DMS 273 treated with DMSO at 0.1 percent for 48 hours (cell line): ENCODE measurements at regions not wholly inside any gene's neighbourhood (a gene's known extent, or its start where the extent isn't known, plus 50 kb on each side); places are given as distances from the start of the nearest gene placed in this dataset.

ENCODE experiments used
- DNase-seq: peaks from one replicate; lab custom pipeline; 2025; lab: John Stamatoyannopoulos, UW

DNA sequence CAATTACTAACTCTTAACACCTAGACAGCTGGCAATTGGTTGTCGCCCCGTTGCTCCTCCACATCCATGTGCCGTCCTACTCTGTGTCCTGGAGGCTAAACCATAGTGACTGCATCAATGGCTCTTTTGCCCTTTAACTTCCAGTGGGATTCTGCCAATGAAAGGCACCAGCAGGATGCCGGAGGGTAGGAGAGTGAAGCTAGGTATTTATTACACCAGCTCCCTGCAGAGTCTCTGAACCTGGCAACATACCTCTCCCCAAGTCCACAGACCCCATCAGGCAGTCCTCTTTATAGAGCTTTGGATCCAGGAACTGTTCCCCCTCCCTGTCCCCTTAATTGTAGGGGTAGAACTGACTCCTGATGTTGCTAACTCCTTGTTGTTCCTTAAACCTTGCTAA, 426.8 kb downstream of the HNRNPD start:
- no peak for DNase-seq

DNA sequence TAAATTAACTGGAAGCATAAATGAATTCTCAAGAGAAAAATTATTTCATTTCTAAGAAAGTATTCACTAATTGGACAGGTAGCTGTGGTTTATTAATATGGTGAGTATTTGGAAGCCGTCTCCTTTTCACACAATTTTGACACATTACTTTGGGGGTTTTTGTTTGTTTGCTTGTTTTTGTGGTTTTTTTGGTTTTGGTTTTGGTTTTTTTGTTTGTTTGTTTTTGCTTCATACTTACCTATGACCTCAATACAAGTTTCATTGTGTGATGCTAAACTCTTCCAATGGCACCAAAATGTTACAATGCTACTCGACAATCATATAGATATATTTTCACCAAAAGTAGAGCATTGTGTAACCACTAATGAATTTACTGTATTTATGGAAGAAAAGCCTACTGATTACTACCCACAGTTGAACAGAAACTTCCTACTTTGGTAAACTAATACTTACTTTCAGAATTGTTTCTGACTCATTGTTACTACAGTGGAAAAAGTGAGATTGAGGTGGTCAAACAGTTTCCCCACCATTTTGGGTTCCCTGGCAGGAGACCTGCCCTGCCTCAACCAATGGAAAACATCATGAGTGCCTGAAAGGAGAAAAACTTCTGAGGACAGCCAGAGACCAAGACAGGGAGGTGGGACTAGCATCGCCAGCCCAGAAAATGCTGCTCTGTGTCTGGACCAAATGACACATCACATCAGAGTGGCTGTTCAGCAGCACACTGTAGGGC, 443.1 kb downstream of the HNRNPD start:
- no peak for DNase-seq

DNA sequence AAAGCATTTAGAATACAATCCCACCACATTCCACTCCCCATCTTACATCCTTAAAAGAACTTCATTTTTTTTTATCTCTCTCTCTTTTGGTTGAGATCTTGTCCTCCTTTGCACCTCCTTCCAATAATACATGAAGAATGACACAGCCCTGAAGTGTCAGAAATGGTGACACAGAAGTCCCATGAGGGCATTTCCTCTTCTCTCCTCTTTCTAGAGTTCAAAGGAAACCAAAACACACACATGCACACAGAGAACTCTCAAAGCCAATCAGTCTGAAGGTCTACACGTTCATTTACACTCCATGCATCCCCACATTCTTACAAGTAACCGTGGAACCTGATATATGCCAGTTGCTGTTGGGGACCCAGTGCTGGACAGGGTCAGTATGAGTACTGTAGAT, 450.7 kb downstream of the HNRNPD start:
- no peak for DNase-seq

DNA sequence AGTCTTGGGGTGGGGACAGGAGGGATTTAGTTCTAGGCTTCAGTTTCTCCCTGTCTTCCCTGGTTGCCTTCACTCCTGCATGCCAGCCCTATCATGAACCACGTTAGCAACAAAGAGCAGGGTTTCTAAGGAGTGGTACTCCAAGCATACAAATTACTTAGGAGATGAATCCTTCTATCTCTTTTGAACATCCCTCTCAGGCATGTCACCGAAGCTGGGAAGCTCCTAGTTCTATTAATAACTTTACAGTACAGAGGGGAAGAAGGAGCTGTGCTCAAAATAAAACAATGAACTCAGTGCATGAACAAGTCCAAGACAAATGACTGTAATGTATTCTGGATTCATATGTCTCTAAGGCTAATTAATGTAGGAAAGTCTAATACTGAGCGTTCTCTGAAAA, 450.6 kb upstream of the RASGEF1B start:
- no peak for DNase-seq

DNA sequence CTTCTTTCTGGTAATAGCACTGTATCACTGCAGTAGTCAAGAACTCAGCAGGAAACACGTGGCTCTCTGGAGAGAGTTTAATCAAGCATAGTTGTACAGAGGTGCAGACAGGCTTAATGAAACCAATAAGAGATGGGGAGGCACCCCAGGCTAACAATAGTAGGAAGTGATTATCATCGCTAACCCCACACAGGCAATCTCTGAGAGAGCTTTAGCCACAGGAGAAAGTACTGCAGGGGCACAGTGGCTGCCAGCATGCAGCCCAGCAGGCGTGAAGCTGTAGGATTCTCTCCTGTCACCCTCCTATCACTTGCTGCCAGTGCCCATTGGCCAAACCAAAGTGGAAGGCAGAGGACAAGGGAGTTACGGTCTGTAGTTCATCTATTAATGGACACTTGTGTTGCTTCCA, 450.0 kb upstream of the RASGEF1B start:
- DNase-seq: no peak

DNA sequence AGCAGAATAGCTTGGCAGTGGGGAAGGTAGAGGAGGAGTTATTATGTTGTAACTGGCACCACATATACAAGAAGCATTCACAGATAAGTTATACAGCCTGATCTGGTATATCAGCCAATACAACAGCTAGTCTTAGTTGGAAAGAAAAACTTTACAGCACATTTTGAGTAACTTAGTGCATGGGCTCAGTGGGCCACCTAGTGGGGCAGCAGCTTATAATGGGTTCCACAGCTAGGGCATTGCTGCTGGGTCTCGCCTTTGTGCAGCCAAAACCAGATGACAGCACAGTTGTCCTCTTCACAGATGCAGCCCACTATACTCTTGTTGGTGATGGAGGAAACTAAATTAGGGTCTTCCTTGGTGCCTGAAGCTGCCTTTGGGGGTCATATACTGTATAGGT, 448.1 kb upstream of the RASGEF1B start:
- DNase-seq: no peak

DNA sequence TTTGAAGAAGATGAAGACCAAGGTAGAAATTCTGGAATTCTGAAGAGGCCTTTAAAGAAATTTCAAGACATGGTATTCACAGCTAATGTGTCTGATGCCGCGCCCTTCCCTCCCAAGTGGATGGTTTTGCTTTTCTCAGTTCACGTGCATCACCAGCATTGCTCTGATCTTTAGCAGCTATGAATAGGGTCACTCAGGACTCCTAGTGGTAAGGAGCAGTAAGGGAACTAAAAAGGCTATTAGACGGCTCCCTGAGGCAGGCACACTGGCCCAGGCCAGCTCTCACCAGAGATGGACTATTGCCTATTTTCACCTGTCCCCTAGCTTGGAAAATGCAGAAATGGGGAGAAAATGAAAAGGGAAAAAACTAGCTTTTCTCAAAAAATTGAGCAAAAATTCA, 447.5 kb upstream of the RASGEF1B start:
- peak; percentile 1 for DNase-seq

DNA sequence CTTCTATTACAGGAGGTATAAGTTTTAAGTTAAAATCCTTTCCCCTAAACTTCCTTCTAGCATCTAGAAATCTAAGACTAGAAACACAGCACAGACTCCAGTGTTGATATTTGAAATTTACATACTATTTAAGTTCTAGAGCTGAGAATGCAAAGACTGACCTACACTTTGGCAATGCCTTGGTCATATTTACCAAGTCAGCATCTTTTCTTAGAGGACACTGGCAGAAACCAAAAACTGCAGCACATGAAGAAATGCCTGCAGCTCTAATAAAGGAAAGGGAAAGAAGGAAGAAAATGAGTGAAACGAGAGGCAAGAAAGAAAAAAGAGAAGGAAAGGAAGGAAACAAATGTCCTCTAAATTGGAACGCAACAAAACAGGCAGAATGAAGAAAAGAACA, 443.7 kb upstream of the RASGEF1B start:
- no peak for DNase-seq

DNA sequence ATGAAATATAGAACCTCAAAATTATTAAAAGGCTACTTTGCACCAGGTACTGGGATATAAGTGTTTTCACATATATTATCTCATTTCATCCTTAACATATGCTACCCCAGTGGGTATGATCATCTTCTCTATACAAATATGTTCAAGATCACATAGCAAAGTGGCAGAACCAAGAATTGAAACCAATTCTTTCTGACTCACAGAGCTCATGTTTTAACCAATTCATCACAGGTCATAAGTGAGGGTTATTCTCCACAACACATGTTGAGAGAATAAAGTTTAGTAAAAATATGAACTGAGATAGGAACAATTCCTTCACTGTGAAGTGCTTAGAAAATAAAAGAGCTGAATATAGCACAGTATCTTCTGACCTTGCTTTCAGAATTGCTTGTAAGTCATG, 442.9 kb upstream of the RASGEF1B start:
- DNase-seq: no peak

DNA sequence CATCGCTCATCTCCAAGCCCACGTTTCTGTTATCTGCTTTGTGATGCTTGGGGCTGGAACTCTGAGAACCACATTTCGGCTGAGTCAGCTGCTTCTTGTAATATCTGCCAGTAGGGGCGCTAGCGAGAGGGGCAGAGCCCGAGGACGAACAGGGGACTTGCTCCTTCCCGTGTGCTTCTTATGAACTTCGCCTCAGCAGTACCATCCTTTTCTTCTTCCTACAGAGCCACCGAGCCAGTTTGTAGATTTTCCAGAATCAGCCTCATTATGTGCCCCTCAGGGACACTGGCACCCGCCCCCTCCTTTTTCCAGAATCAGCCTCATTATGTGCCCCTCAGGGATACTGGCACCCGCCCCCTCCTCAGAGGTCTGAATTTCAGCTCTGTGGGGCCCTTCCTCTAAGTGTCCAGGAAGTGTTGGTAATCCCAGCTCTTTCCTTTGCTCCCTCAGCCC, 441.7 kb upstream of the RASGEF1B start:
- DNase-seq: no peak

DNA sequence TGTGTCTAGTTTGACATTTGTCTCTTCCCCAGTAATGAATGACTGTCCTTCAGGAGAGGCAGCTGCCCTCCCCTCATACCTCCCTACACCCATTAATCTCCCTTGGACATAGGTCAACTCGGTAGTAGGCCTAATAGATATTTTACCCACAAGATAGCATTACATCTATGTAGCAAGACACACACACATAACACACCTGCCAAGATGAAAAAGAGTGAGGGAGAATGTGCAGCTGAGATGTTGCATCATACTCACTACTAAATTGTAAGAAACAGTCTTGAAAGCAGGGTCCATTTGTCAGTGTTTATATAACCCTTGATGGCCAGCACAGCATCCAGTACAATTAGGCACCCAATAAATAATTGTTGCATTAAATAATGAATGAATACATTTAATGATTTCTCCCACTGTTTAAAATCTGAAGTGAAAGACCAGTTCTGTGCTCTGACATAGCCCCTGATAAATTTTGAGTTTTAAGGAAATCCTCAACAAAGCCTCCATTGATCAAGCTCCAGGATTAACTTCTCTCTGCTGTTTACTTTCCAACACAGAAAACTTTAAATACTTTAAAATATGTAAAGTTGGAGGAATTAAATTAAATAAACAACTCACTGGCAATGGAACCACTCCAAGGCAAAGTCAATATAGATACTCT, 440.8 kb upstream of the RASGEF1B start:
- no peak for DNase-seq

DNA sequence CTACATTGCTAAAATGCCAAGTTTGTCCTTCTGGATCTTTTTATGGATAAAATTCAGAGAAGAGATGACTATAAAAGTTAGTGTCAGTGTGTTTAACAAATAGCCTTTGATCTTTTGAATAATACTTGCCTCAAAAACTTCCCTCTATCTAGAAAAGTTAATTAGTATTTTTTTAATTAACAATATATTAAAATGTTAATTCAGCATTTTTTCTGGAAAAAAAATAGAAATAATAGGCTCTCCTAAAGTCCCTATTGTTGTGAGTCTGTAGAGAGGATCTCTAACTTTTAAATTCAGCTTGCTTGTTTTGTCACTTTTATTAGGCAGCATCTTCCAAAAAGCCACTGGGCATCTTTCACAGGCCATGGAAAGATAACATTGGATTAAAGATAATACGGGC, 435.2 kb upstream of the RASGEF1B start:
- no peak for DNase-seq

DNA sequence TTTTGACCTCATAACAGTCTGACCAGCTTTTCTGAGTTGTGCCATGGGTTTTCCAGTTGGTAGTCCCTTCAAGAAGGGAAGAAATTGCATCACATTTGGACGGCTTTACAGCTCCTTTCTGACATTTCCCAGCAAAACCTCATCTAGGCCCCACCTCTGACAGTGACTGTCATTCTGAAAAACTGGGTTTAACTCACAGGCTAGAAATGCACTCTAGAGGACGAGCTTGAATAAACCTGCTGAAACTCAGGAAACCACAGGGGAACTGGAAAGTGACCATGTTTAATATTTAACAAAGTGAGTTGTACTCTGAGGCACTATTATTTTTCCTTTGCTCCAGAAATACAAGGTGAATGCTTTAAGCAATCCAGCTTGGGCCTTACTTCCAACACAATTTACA, 434.3 kb upstream of the RASGEF1B start:
- DNase-seq: no peak

DNA sequence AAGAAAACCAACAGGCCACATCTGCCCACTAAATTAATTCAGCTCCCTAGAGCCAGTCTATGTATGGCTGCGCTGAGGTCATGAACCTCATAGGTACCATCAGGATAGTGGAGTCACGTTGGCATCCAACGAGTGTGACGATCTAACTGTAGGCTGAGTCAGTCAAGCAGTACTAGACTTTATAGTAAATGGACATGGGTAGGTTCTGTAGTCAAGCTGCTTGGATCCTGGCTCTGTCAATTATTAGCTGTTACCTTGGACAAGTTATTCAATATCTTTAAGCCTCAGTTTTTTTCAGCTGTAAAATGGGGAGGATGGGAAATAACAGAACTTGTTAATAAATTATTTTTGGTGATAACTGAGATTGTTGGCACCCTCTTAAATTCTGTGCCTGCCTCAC, 432.4 kb upstream of the RASGEF1B start:
- DNase-seq: no peak

DNA sequence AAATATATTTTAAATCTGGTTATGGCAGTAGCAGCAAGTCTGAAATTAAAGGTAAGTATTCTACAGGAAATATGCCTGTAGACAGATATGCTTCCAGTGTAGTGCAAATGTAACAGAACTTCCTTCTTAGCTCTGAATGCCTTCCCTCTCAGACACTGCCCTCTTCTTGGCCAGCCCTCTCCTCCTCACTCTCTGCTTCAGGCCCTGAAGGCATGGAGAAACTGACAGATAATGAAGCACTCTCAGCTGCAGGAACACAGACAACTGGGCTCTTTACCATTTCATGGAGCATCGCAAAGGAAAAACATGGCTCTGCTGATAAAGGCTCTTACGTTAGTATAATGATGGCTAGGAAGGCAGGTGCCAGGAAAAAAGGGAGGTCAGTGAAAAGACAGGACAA, 431.5 kb upstream of the RASGEF1B start:
- DNase-seq: no peak

DNA sequence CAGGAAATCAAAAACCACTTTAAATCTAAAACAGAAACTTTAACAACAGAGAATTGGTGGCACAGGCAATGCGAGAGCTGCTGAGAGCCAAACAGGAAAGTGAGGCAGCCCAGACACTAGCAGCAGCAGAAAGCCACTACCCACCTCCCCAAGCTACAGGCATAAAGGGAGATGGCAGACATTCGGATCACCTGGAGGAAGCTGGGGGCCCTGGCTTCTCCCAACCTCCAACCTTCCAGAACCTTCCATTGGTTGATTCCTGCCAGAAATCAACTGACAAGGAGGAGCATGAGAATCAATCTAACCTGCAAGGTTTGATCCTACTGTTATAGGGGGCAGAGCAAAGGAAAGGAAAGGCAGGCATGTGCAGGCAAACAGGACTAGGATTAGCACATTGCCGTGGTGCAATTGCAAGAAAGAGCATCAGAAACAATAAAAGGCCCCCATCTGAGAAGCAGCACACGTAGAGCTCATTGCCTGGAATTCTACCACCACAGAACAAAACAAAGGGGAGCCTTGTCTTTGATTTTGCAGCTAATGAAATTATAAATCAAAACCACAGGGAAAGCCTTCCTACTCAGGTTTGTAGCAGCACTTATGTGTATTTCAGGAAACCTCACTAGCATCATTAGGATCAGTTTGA, 427.3 kb upstream of the RASGEF1B start:
- DNase-seq: no peak

DNA sequence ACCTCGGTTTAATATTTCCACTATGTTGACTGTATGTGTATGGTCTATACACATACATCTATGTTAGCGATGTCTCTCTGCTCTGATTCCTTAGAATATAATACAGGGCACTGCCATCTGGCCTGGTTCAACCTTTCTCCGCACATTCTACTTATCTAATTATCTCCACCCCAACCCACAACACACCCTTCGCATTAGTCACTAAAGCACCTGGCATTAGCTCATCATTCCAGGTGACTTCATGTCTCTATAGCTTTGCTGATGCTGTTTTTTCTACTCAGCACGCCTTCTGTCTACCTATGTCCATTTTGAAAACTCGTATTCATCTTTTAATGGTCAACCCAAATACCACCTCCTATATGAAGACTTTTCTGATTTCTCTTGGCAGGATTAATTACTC, 425.2 kb upstream of the RASGEF1B start:
- no peak for DNase-seq

DNA sequence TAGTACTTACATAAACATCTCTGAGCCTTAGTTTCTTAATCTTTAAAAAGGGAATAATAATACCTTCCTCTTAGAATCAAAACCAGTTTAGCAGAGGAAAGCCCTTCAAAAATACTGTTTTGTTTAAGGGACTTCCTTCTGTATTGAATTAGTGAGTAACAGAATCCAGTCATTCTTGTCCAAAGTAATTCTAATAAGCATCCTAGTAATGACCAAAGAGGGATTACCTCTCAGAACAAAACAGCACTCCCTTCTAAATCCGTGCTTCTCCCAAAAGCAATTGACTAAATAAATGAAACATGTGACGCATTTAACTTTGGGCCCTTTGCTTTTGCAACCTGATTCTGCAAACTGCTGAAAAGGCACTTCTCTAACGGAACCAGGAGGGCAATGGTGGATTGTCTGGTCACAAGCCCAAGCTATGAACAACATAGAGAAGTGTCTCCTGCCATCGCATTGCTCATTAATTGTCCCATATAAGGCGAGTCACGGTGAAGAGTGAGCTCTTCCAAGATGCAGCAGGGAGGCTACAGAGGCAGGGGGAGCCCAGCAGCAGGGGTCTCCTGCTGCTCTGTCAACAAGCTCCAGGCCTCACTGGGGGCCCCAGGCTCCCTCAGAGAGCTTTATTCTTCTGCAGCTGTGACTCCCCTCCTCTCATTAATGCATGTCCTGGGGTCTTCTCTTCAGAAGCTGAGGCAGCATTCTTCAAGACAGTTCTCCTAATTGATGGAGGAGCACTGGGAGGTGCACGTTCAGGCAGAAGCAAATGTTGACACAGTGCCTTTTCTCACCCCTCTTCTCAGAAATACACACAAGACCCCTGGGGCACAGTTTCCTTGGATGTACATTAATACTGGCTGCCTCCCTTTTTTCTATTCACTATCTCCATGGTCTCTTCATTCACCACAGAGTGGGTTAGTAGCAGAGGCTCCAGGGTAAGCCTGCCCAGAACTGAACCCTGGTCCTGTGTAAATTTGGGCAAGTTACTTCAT, 419.6 kb upstream of the RASGEF1B start:
- no peak for DNase-seq

DNA sequence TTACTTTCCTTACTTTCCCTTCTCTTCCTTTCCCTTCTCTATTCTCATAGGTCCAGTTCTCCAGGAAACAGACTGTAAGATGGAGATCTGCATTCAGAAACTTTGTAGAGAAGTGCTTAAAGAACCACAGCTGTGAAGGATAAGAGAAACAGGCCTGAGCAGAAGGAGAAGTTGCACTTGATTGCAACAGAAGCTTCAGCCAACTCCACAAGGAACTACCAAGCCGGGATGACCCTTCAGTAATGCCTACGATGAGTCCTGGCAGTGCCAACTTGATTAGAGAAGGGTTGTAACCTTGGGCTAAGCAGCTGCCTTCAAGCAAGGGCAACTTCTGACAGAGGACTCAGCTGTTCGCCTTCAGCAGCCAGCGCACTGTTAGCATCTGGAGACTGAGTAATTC, 413.3 kb upstream of the RASGEF1B start:
- no peak for DNase-seq

DNA sequence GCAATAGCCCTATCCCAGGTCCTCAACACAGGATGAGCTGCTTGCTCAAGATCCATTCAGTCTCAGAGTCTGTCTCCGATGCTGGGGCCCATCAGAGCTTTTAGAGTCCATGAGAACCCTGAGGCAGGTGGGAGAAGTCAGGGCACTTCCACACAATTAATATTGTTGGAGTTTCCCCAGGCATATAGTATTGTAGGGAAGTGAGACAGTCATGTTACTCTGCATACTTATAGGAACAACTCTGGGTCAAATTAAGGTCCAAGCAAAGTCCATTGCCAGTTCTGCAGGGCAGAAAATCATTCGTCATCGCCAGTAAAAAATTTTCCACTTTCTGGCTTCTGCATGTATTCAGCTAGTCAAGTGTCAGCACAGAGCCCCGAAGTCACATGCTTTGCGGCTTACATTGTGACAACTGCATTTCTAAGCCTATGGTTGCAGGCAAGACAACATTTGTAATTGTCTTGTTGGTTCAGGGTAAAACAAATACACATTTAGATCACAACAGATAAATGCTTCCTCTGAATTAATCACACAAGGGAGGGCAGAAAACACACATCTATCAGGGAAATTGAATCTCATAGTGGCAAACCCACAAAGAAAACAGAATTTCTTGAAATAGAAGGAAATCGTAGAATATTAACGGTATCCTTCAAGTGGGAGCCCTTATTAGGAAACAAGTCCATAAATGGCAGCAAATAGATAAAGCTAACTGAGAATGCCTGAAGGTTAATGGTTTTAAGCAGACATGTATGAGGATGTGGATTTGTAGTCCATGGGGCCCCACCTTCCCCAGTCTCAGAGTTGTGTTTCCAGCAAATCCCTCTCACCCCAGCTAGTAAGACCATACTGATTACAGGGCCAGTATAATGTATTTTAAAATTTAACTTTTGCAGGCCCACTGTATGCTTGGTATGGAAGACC, 412.1 kb upstream of the RASGEF1B start:
- DNase-seq: no peak

DNA sequence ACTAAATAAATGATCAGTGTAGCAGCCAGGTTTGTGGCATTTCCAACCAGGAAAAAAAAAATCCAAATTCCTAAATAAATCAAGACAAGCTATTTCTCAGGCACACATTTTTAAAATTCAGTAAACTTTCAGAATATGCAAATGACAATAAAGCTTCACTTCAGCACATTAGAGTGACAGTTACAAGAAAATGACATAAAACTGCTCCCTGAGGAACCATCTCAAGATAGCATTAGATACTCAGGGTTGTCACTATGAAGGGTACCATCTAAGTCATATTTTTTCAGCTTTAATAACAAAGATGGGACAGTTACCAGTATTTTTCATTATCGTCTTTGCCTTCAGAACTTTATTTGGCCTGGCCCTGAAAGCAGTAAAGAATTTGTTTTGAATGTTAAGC, 411.3 kb upstream of the RASGEF1B start:
- no peak for DNase-seq
